ENCODE measurements at regions not wholly inside any gene's neighbourhood (a gene's known extent, or its start where the extent isn't known, plus 50 kb on each side); places are given as distances from the start of the nearest gene placed in this dataset.

DNA sequence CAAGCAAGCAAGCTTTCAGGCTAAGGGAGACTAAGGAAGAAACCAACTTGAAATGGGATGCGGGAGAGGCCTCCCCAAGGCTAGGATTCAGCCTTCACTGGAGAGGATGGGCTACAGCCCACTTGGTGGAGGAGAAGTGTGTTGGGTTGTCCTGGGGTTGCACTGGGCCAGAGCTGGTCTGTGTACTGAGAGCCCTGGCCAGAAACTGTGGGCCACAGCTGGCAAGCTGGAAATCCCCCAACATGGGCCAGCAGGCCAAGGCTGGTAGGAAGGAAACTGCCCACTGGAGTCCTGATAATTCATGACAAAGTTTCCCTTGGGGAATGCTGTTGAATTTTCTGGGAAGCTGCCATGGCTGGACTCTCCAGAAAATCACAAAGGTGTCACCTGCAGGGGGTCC is 188.0 kb upstream of the S100G start:
- TF ChIP-seq POLR2A (IDR thresholded peaks at IDR 0.05): no peak
- TF ChIP-seq, protein P1, sequence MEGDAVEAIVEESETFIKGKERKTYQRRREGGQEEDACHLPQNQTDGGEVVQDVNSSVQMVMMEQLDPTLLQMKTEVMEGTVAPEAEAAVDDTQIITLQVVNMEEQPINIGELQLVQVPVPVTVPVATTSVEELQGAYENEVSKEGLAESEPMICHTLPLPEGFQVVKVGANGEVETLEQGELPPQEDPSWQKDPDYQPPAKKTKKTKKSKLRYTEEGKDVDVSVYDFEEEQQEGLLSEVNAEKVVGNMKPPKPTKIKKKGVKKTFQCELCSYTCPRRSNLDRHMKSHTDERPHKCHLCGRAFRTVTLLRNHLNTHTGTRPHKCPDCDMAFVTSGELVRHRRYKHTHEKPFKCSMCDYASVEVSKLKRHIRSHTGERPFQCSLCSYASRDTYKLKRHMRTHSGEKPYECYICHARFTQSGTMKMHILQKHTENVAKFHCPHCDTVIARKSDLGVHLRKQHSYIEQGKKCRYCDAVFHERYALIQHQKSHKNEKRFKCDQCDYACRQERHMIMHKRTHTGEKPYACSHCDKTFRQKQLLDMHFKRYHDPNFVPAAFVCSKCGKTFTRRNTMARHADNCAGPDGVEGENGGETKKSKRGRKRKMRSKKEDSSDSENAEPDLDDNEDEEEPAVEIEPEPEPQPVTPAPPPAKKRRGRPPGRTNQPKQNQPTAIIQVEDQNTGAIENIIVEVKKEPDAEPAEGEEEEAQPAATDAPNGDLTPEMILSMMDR (IDR thresholded peaks at IDR 0.05): no peak
- TF ChIP-seq POLR2AphosphoS5 (IDR thresholded peaks at IDR 0.05): no peak
- TF ChIP-seq EP300 (IDR thresholded peaks at IDR 0.05): no peak
